Heart right ventricle (tissue), 16 donors: ENCODE measurements at regions not wholly inside any gene's neighbourhood (a gene's known extent, or its start where the extent isn't known, plus 50 kb on each side); places are given as distances from the start of the nearest gene placed in this dataset.

Experiments
- ATAC-seq, 8 donors: fragments of 200-7000 bp; cut with Tn5 transposase; one replicate each; pipeline ENCODE4 v1.9.1; 2020; ENCODE audit warnings: mild to moderate bottlenecking in 8 of 8, moderate library complexity in 8 of 8, moderate number of reproducible peaks in 1 of 8
- DNase-seq, 2 donors: peaks; one replicate each; pipeline ENCODE4 v3.0.0-alpha.2; 2020
- H3K27ac ChIP-seq, 10 donors: fragments of 200-600 bp; sonication (generic) in 2 of 10; one replicate each; pipeline versions ENCODE4 v1.5.0 to v1.8.0; 2020 to 2022; ENCODE audit warnings: mild to moderate bottlenecking in 3 of 10
- H3K27me3 ChIP-seq, 7 donors: fragments of 200-600 bp; one replicate each; pipeline ENCODE4 v1.8.0; 2021 to 2022; ENCODE audit warnings: mild to moderate bottlenecking in 2 of 7
- H3K36me3 ChIP-seq, 9 donors: fragments of 200-600 bp; sonication (generic) in 1 of 9; one replicate each; pipeline versions ENCODE4 v1.5.0 to v1.8.0; 2020 to 2022; ENCODE audit warnings: mild to moderate bottlenecking in 2 of 9
- H3K4me1 ChIP-seq, 9 donors: fragments of 200-600 bp; sonication (generic) in 1 of 9; one replicate each; pipeline versions ENCODE4 v1.5.0 to v1.8.0; 2020 to 2022; ENCODE audit warnings: mild to moderate bottlenecking in 4 of 9
- H3K4me3 ChIP-seq, 10 donors: fragments of 200-600 bp; sonication (generic) in 2 of 10; one replicate each; pipeline versions ENCODE4 v1.5.0 to v1.8.0; 2020 to 2022; ENCODE audit warnings: mild to moderate bottlenecking in 7 of 10, moderate library complexity in 2 of 10
- H3K9me3 ChIP-seq, 11 donors: fragments of 200-600 bp in 10 of 11; sonication (generic) in 2 of 11; one replicate each; pipeline versions ENCODE4 v1.5.0 to v1.8.0; 2013 to 2022; ENCODE audit warnings: mild to moderate bottlenecking in 2 of 11, control low read depth in 1 of 11, moderate library complexity in 1 of 11
- CTCF ChIP-seq, 9 donors: fragments of 200-600 bp; sonication (generic) in 2 of 9; IDR thresholded peaks; one replicate each; pipeline versions ENCODE4 v1.5.0 to v1.8.0; 2021 to 2022; ENCODE audit warnings: antibody characterized with exemption in 9 of 9, mild to moderate bottlenecking in 5 of 9, moderate library complexity in 1 of 9
- WGBS, 2 donors: extraction: QIAGEN DNeasy Blood & Tissue Kit; methylation state at CpG; one replicate each; pipeline ENCODE4 v1.1.7; 2013; ENCODE audit warnings: inconsistent platforms in 1 of 2; 5-methylcytosine and 5-hydroxymethylcytosine counted together
- intact Hi-C, 10 donors: fragments of 100-400 bp; cut with DNase I; formaldehyde crosslinking; loops; one replicate each; pipeline versions ENCODE4 v1.11.1 to v1.14.2; 2022
- donor health status: Arrhythmogenic right ventricular cardiomyopathy.
- donor health status: ischemic (EF 13 %, LVEDD 7.1; RV severe dilation, severe dysfunction).
- donor health status: healthy with polysubstance abuse.
- donor health status: DM: no; HTN: yes; CAD: no.
- donor health status: DM: no; HTN: no; CAD: no.
- donor health status: ischemic (EF 25% LVEDD 6.9; RV normal size, moderate dysfunction).
- donor health status: ischemic (EF 25% LVEDD 5.7; RV mildly dilated, moderate dysfunction).
- donor health status: healthy.
- donor health status: DM: yes; HTN: yes; CAD: no.
- donor health status: Ischemic cardiomyopathy.
- donor health status: ischemic (EF 35%, LVEDD 5.7; RV mildly dilated, moderate dysfunction).
- donor health status: nonischemic (EF 11% LVEDD 7.7; RV severe dilation, severe dysfunction).
- donor health status: DM: yes; HTN: yes; CAD: no.
- donor health status: PGD.
- donor health status: ischemic (EF 29% LVEDD 5.4; RV normal size, mild dysfunction).
- donor health status: nonischemic (EF 23%, LVEDD 6.1; RV moderate dilation, normal function).

DNA sequence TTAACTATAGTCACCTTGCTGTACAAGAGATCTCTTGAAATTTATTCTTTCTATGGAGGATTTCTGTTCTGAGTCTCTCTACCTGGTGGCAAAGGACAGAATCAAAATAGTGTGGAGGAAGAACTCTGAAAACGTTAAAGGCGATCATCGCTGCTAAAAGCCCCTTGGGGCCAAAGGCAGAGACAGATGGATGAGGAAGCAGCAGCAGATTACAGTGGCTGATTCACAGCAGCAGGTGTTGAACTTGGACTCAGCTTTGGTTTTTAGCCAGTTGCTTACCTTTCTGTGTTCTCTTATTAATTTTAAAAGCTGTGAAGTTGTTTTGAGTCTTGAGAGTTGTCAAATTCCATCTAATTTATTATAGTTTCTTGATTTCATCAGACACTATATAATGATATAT, 956.1 kb upstream of the GOT2 start:
- H3K4me3 ChIP-seq = no peak overlapping the region
- no peaks in the 10 kb centered on the region for H3K4me1 ChIP-seq
- H3K9me3 ChIP-seq = peaks cover 0 to 18% (median 0%) of the 10 kb centered on the region in 11 donors
- H3K27me3 ChIP-seq = no peaks in the 10 kb centered on the region
- TF ChIP-seq CTCF (IDR thresholded peaks at IDR 0.05) = no peak
- DNase-seq = no peak
- intact Hi-C loops = no loop called here
- H3K27ac ChIP-seq = no peak overlapping the region
- WGBS, 2 donors = 63 to 69% methylated on average over 3 of the region's 3 CpGs
- H3K36me3 ChIP-seq = no peaks in the 10 kb centered on the region
- ATAC-seq = no peak

- H3K27ac ChIP-seq = no peak overlapping the region
- no peak for DNase-seq
- no peak overlapping the region for H3K4me3 ChIP-seq
- intact Hi-C loops = no loop called here
- peaks cover 0 to 22% (median 0%) of the 10 kb centered on the region in 11 donors for H3K9me3 ChIP-seq
- no peak for ATAC-seq
- TF ChIP-seq CTCF (IDR thresholded peaks at IDR 0.05) = no peak
- H3K36me3 ChIP-seq = no peaks in the 10 kb centered on the region
- no peaks in the 10 kb centered on the region for H3K4me1 ChIP-seq
- H3K27me3 ChIP-seq = no peaks in the 10 kb centered on the region
These were observed 953.9 kb upstream of the GOT2 start for GRCh38 chr16:59688006-59688405.

- no peaks in the 10 kb centered on the region for H3K36me3 ChIP-seq
- H3K27me3 ChIP-seq = no peaks in the 10 kb centered on the region
- H3K27ac ChIP-seq = no peak overlapping the region
- WGBS, 2 donors = 64 to 68% methylated on average over 2 of the region's 2 CpGs
- DNase-seq (no peak), ATAC-seq (no peak)
- H3K9me3 ChIP-seq = peaks cover 0 to 34% (median 0%) of the 10 kb centered on the region in 11 donors
- no peaks in the 10 kb centered on the region for H3K4me1 ChIP-seq
- intact Hi-C loops = no loop called here
- TF ChIP-seq CTCF (IDR thresholded peaks at IDR 0.05) = no peak
- no peak overlapping the region for H3K4me3 ChIP-seq
These were observed 952.3 kb upstream of the GOT2 start for GRCh38 chr16:59686405-59686804.

GRCh38 chr16:59684911-59685310, 950.8 kb upstream of the GOT2 start:
- no peak overlapping the region for H3K27ac ChIP-seq
- DNase-seq (no peak), ATAC-seq (no peak)
- H3K27me3 ChIP-seq = no peaks in the 10 kb centered on the region
- intact Hi-C loops = no loop called here
- H3K4me3 ChIP-seq = no peak overlapping the region
- peaks cover 0 to 38% (median 0%) of the 10 kb centered on the region in 11 donors for H3K9me3 ChIP-seq
- TF ChIP-seq CTCF (IDR thresholded peaks at IDR 0.05) = no peak
- no peaks in the 10 kb centered on the region for H3K4me1 ChIP-seq
- no peaks in the 10 kb centered on the region for H3K36me3 ChIP-seq

DNA sequence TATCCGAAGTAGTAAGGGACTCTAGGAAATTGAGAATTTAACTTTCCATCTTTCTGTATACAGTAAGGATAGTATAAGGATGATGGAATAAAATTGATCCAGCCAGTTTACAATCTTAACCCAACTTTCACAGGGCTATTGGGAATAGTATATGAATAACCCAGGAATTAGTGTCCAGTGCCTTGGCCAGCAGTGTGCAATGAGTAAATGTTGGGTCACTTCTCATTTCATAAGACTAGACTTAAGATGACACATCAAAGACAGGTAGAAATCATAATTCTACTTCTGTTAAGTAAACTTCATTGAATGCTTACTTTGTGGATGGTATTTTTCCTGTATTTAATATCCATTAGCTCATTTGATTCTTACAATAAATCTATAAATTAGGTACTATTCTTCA, 949.6 kb upstream of the GOT2 start:
- 88 to 89% methylated on average over 1 of the region's 1 CpG for WGBS, 2 donors
- Histone ChIP-seq H3K36me3 (no peaks in the 10 kb centered on the region), H3K4me3 (no peak overlapping the region), H3K9me3 (peaks cover 0 to 39% (median 0%) of the 10 kb centered on the region in 11 donors), H3K27me3 (no peaks in the 10 kb centered on the region), H3K27ac (no peak overlapping the region), H3K4me1 (no peaks in the 10 kb centered on the region)
- no peak for TF ChIP-seq CTCF (IDR thresholded peaks at IDR 0.05)
- intact Hi-C loops = no loop called here
- DNase-seq (no peak), ATAC-seq (no peak)
